GM12878 (cell line): ENCODE measurements at regions not wholly inside any gene's neighbourhood (a gene's known extent, or its start where the extent isn't known, plus 50 kb on each side); places are given as distances from the start of the nearest gene placed in this dataset.

Source experiments
- ATAC-seq: fragments of 200-7000 bp; cut with Tn5 transposase; 3 replicates; pipeline ENCODE4 v1.9.1; 2020; ENCODE audit warnings: mild to moderate bottlenecking, moderate library complexity
- BruUV-seq: library from RNA; stranded (reverse); fragments of 400-500 nt; replicated peaks from 2 replicates; lab custom pipeline; 2021; lab: Mats Ljungman, UMichigan
- CTCF ChIA-PET: fragments of 300-600 bp; sonication (Branson Sonifier 250); formaldehyde crosslinking; extraction: SDS; loops from one replicate; lab custom pipeline; 2021; ENCODE audit warnings: inconsistent platforms; lab: Yijun Ruan, JAX
- POLR2A ChIA-PET: fragments of 350-600 bp; formaldehyde crosslinking; extraction: SDS; loops from one replicate; lab custom pipeline; 2021; ENCODE audit warnings: inconsistent platforms; lab: Charles Lee
- RAD21 ChIA-PET: fragments of 300-600 bp; sonication (Branson Sonifier 250); formaldehyde crosslinking; loops from one replicate; lab custom pipeline; 2023; ENCODE audit warnings: antibody characterized with exemption; ENCODE audit not compliant: unreplicated experiment; lab: Charles Lee
- SMC1A ChIA-PET: fragments of 300-600 bp; sonication (Branson Sonifier 250); formaldehyde crosslinking; loops from one replicate; lab custom pipeline; 2023; ENCODE audit not compliant: unreplicated experiment, uncharacterized antibody; lab: Charles Lee
- DNase-seq: peaks from one replicate; pipeline ENCODE4 v3.0.0-alpha.2; 2011; ENCODE audit warnings: low read depth, low spot score
- FAIRE-seq: peaks from 3 replicates; lab custom pipeline; 2011; peaks lifted over from hg19 to GRCh38; lab: Jason Lieb, UNC
- H2AFZ ChIP-seq: 2 replicates; pipeline ENCODE4 v1.6.0; 2011; ENCODE audit warnings: low read depth, low read length, control low read depth; ENCODE audit not compliant: control insufficient read depth
- H3K27ac ChIP-seq: 2 replicates; pipeline ENCODE4 v1.5.1; 2011; ENCODE audit warnings: control low read depth; ENCODE audit not compliant: control insufficient read depth, insufficient read depth
- H3K27me3 ChIP-seq, 2 experiments: replicated peaks in 1 of 2; 2 replicates each; pipeline versions ENCODE4 v1.6.0 to v1.6.1; 2011; ENCODE audit warnings: low read length in 1 of 2; ENCODE audit not compliant: control insufficient read depth in 2 of 2, insufficient read depth in 2 of 2
- H3K36me3 ChIP-seq, 2 experiments: 2 replicates each; pipeline ENCODE4 v1.5.1; 2011; ENCODE audit warnings: low read length in 1 of 2; ENCODE audit not compliant: control insufficient read depth in 2 of 2, insufficient read depth in 2 of 2
- H3K4me1 ChIP-seq: 2 replicates; pipeline ENCODE4 v1.6.1; 2011; ENCODE audit warnings: mild to moderate bottlenecking, low read length, moderate library complexity, mixed read lengths; ENCODE audit not compliant: control insufficient read depth, insufficient read depth
- H3K4me2 ChIP-seq: 2 replicates; pipeline ENCODE4 v1.6.0; 2011; ENCODE audit warnings: control low read depth; ENCODE audit not compliant: control insufficient read depth, insufficient read depth
- H3K4me3 ChIP-seq: fragments of 200-600 bp; sonication (generic); 2 replicates; pipeline ENCODE4 v1.5.1; 2016
- H3K79me2 ChIP-seq: 2 replicates; pipeline ENCODE4 v1.6.0; 2011; ENCODE audit warnings: low read length; ENCODE audit not compliant: control insufficient read depth, insufficient read depth
- H3K9ac ChIP-seq: 2 replicates; pipeline ENCODE4 v1.8.0; 2011; ENCODE audit warnings: low read length, control low read depth, mixed read lengths; ENCODE audit not compliant: control insufficient read depth, insufficient read depth
- H3K9me3 ChIP-seq: replicated peaks from 3 replicates; pipeline ENCODE4 v1.5.1; 2011; ENCODE audit warnings: mild to moderate bottlenecking, low read length; ENCODE audit not compliant: control insufficient read depth, insufficient read depth
- H4K20me1 ChIP-seq: 2 replicates; pipeline ENCODE4 v1.6.0; 2011; ENCODE audit not compliant: control insufficient read depth, insufficient read depth
- BACH1 ChIP-seq: fragments of 450-650 bp; IDR thresholded peaks from 2 replicates; pipeline ENCODE4 v1.6.1; 2017; ENCODE audit warnings: mild to moderate bottlenecking, borderline replicate concordance
- CHD1 ChIP-seq: IDR thresholded peaks from 2 replicates; pipeline ENCODE4 v1.6.1; 2012; ENCODE audit warnings: low read depth, low read length, improper control_type of control experiment
- KLF5 ChIP-seq: fragments of 450-650 bp; IDR thresholded peaks from 2 replicates; pipeline ENCODE4 v1.6.1; 2014; ENCODE audit warnings: mild to moderate bottlenecking; ENCODE audit not compliant: partially characterized antibody
- MEF2B ChIP-seq: fragments of 450-650 bp; IDR thresholded peaks from 2 replicates; pipeline ENCODE4 v1.6.1; 2018; ENCODE audit warnings: mild to moderate bottlenecking, moderate library complexity; ENCODE audit not compliant: partially characterized antibody, poor library complexity, severe bottlenecking
- NBN ChIP-seq: fragments of 450-650 bp; IDR thresholded peaks from 2 replicates; pipeline ENCODE4 v1.6.1; 2016
- NFYB ChIP-seq: IDR thresholded peaks from 2 replicates; pipeline ENCODE4 v1.6.1; 2011; ENCODE audit warnings: low read depth, mild to moderate bottlenecking, low read length, improper control_type of control experiment, moderate library complexity; ENCODE audit not compliant: insufficient read depth
- NRF1 ChIP-seq: conservative IDR thresholded peaks from 2 replicates; pipeline ENCODE4 v1.6.1; 2011; ENCODE audit warnings: mild to moderate bottlenecking, low read depth, low read length, improper control_type of control experiment
- PML ChIP-seq: IDR thresholded peaks from 2 replicates; pipeline ENCODE4 v1.6.1; 2012; ENCODE audit warnings: low read length, inconsistent platforms
- SP1 ChIP-seq: IDR thresholded peaks from one replicate; pipeline ENCODE4 v1.6.1; 2011; ENCODE audit warnings: low read depth, low read length
- SUPT20H ChIP-seq: IDR thresholded peaks from 2 replicates; pipeline ENCODE4 v1.6.1; 2011; ENCODE audit warnings: low read depth, mild to moderate bottlenecking, low read length, moderate library complexity, borderline replicate concordance; ENCODE audit not compliant: control insufficient read depth
- TCF3 ChIP-seq: IDR thresholded peaks from 2 replicates; pipeline ENCODE4 v1.6.1; 2012; ENCODE audit warnings: low read depth, mild to moderate bottlenecking, low read length, borderline replicate concordance; ENCODE audit not compliant: insufficient read depth
- WGBS: methylation state at CpG from one replicate; pipeline ENCODE4 v1.1.6; 2016; ENCODE audit warnings: low lambda C conversion rate; ENCODE audit not compliant: insufficient replicate concordance, insufficient coverage; ENCODE audit errors: missing lambda C conversion rate; 5-methylcytosine and 5-hydroxymethylcytosine counted together
- in situ Hi-C: fragments of 300-500 bp; cut with MboI; formaldehyde crosslinking; loops from 9 replicates; pipeline ENCODE4 v1.14.3; 2018; ENCODE audit warnings: mixed read lengths
- intact Hi-C: fragments of 100-400 bp; cut with micrococcal nuclease; formaldehyde crosslinking; loops from one replicate; pipeline ENCODE4 v1.14.2; 2022; ENCODE audit not compliant: unreplicated experiment
- TF ChIP-seq, protein P1 (sequence below): fragments of 450-650 bp; IDR thresholded peaks from 2 replicates; pipeline ENCODE4 v1.6.1; 2017; ENCODE audit warnings: borderline replicate concordance
- TF ChIP-seq, protein P2 (sequence below): fragments of 450-650 bp; IDR thresholded peaks from 2 replicates; pipeline ENCODE4 v1.6.1; 2016; ENCODE audit warnings: mild to moderate bottlenecking

DNA sequence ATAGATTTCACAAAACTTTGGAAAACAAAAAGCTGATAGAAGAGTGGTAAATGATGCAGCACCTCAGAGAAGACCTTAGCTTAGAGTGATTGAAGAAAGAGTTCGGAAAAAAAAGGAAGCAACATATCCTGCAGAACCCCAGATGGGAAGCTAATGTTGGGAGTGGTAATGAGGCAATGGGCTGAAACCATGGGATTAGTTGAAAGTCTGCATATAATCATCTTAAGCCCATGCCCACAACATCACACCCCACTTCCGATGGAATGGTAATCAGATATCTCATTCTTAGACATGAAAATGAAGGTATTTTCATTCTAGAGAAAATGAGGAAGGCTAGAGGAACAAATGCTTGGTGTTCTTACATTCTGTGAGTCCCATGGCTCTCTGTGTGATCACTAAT lies 146.3 kb upstream of the ADAMTS3 start:
- H3K27ac ChIP-seq = no peak overlapping the region
- no peaks in the 10 kb centered on the region for H3K79me2 ChIP-seq
- in situ Hi-C loops (loop anchor here (25.0 kb wide), 1 partner anchor 572 kb away; no protein-coding TSS in a partner anchor), intact Hi-C loops (no loop called here)
- no peak overlapping the region for H2AFZ ChIP-seq
- RAD21 ChIA-PET = no interaction called here
- no peak for DNase-seq
- no peak for TF ChIP-seq BACH1
- H3K36me3 ChIP-seq = no peaks in the 10 kb centered on the region
- CTCF ChIA-PET = no interaction called here
- POLR2A ChIA-PET = no interaction called here
- SMC1A ChIA-PET = no interaction called here
- no peaks in the 10 kb centered on the region for H3K4me1 ChIP-seq
- no peaks in the 10 kb centered on the region for H3K9me3 ChIP-seq
- FAIRE-seq = no peak
- H3K4me3 ChIP-seq = no peak overlapping the region
- H3K27me3 ChIP-seq = no peaks in the 10 kb centered on the region
- 31% methylated on average over 2 of the region's 2 CpGs for WGBS
- ATAC-seq = no peak
- H3K9ac ChIP-seq = no peak overlapping the region
- no peaks in the 10 kb centered on the region for H4K20me1 ChIP-seq
- H3K4me2 ChIP-seq = no peak overlapping the region
- BruUV-seq = no TSS peak

DNA sequence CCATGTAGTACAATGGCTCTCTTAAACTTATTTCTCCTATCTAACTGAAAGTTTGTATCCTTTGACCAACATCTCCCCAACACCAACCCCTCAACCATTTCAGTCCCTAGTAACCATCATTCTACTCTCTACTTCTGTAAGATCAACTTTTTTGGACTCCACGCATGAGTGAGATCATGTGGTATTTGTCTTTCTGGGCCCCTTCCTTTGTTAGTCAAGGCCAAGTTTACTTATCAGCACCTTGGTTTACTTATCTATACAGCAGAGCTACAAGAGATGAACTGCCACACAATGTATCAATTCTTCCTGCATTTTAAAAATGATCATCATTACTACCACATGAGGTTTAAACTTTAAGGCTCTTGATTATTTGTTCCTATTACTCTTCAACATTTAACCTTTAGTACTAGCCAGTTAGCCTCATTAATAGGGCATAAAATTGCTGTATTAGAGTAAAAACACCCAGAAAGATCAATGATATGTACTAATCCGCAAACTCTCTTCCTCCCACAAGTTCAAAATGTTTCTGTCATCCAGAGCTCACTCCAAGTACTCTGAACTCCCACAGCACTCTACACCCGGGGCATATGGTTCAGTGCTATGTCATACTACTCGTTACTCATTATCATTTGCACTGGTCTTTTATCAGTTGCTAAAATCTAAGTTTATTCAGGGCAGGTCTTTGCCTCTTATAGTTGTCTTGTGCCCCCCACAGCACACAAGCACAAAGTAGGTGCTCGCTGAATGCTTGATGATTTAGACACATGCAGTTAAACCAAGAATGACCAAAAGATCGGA lies 145.7 kb upstream of the ADAMTS3 start:
- POLR2A ChIA-PET = no interaction called here
- no peak for ATAC-seq
- in situ Hi-C loops = loop anchor here (25.0 kb wide), 1 partner anchor 573 kb away; no protein-coding TSS in a partner anchor
- TF ChIP-seq PML = no peak
- no peak for TF ChIP-seq CHD1
- no peak for TF ChIP-seq NRF1
- TF ChIP-seq, protein P1, sequence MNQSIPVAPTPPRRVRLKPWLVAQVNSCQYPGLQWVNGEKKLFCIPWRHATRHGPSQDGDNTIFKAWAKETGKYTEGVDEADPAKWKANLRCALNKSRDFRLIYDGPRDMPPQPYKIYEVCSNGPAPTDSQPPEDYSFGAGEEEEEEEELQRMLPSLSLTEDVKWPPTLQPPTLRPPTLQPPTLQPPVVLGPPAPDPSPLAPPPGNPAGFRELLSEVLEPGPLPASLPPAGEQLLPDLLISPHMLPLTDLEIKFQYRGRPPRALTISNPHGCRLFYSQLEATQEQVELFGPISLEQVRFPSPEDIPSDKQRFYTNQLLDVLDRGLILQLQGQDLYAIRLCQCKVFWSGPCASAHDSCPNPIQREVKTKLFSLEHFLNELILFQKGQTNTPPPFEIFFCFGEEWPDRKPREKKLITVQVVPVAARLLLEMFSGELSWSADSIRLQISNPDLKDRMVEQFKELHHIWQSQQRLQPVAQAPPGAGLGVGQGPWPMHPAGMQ = no peak
- TF ChIP-seq, protein P2, sequence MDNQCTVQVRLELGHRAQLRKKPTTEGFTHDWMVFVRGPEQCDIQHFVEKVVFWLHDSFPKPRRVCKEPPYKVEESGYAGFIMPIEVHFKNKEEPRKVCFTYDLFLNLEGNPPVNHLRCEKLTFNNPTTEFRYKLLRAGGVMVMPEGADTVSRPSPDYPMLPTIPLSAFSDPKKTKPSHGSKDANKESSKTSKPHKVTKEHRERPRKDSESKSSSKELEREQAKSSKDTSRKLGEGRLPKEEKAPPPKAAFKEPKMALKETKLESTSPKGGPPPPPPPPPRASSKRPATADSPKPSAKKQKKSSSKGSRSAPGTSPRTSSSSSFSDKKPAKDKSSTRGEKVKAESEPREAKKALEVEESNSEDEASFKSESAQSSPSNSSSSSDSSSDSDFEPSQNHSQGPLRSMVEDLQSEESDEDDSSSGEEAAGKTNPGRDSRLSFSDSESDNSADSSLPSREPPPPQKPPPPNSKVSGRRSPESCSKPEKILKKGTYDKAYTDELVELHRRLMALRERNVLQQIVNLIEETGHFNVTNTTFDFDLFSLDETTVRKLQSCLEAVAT = no peak
- no peak for TF ChIP-seq NFYB
- no peak for TF ChIP-seq MEF2B
- TF ChIP-seq TCF3 = no peak
- TF ChIP-seq NBN = no peak
- no peak for TF ChIP-seq SP1
- TF ChIP-seq KLF5 = no peak
- no peak for TF ChIP-seq SUPT20H

More for the DNA sequence above, 145.7 kb upstream of the ADAMTS3 start:
- no peaks in the 10 kb centered on the region for H3K9me3 ChIP-seq
- WGBS = 33% methylated on average over 6 of the region's 6 CpGs
- CTCF ChIA-PET = no interaction called here
- FAIRE-seq (no peak), DNase-seq (no peak)
- intact Hi-C loops = no loop called here
- H3K4me3 ChIP-seq = no peak overlapping the region
- H4K20me1 ChIP-seq = no peaks in the 10 kb centered on the region
- no peak overlapping the region for H3K4me2 ChIP-seq
- H3K4me1 ChIP-seq = no peaks in the 10 kb centered on the region
- no TSS peak for BruUV-seq
- no peaks in the 10 kb centered on the region for H3K79me2 ChIP-seq
- H3K9ac ChIP-seq = no peak overlapping the region
- RAD21 ChIA-PET = no interaction called here
- SMC1A ChIA-PET = interaction anchor here (0.7 kb wide), 1 partner anchor 13 kb away, joined by 3 read pairs; no protein-coding TSS in a partner anchor
- no peak overlapping the region for H2AFZ ChIP-seq
- H3K27ac ChIP-seq = no peak overlapping the region
- H3K36me3 ChIP-seq = no peaks in the 10 kb centered on the region
- no peaks in the 10 kb centered on the region for H3K27me3 ChIP-seq
